Neural progenitor cell (in vitro differentiated cells): ENCODE measurements at regions not wholly inside any gene's neighbourhood (a gene's known extent, or its start where the extent isn't known, plus 50 kb on each side); places are given as distances from the start of the nearest gene placed in this dataset.

Experiments
- DNase-seq: peaks from one replicate; pipeline ENCODE4 v3.0.0-alpha.2; 2016; ENCODE audit warnings: low spot score
- H2AFZ ChIP-seq: fragments of 200-600 bp; sonication (generic); replicated peaks from 2 replicates; pipeline ENCODE4 v1.6.1; 2016; ENCODE audit warnings: antibody characterized with exemption
- H3F3A ChIP-seq: fragments of 200-600 bp; sonication (generic); 2 replicates; pipeline ENCODE4 v1.6.1; 2016; ENCODE audit warnings: antibody characterized with exemption, low read depth
- H3K27ac ChIP-seq: fragments of 200-600 bp; sonication (generic); 2 replicates; pipeline ENCODE4 v1.5.1; 2016; ENCODE audit warnings: mild to moderate bottlenecking
- H3K27me3 ChIP-seq: fragments of 200-600 bp; sonication (generic); 2 replicates; pipeline ENCODE4 v1.6.1; 2016; ENCODE audit warnings: mild to moderate bottlenecking, moderate library complexity
- H3K36me3 ChIP-seq: fragments of 200-600 bp; sonication (generic); 2 replicates; pipeline ENCODE4 v1.5.1; 2016
- H3K4me1 ChIP-seq: fragments of 200-600 bp; sonication (generic); 2 replicates; pipeline ENCODE4 v1.6.1; 2016; ENCODE audit warnings: mixed run types
- H3K4me2 ChIP-seq: fragments of 200-600 bp; sonication (generic); 2 replicates; pipeline ENCODE4 v1.6.1; 2016
- H3K4me3 ChIP-seq: fragments of 200-600 bp; sonication (generic); 2 replicates; pipeline ENCODE4 v1.5.1; 2016
- H3K79me2 ChIP-seq: fragments of 200-600 bp; sonication (generic); 2 replicates; pipeline ENCODE4 v1.6.1; 2016; ENCODE audit warnings: low read depth
- H3K9ac ChIP-seq: fragments of 200-600 bp; sonication (generic); 2 replicates; pipeline ENCODE4 v1.6.1; 2016
- H3K9me3 ChIP-seq: fragments of 200-600 bp; sonication (generic); 2 replicates; pipeline ENCODE4 v1.5.1; 2016; ENCODE audit warnings: low read depth
- H4K20me1 ChIP-seq: fragments of 200-600 bp; sonication (generic); 2 replicates; pipeline ENCODE4 v1.6.1; 2016; ENCODE audit warnings: low read depth
- H3K27ac Mint-ChIP-seq: 3 replicates; pipeline ENCODE4 v1.8.0; 2021; ENCODE audit warnings: mixed read lengths
- H3K27me3 Mint-ChIP-seq: 2 replicates; pipeline ENCODE4 v1.8.0; 2022; ENCODE audit warnings: low read depth, mild to moderate bottlenecking, inconsistent platforms, moderate library complexity, mixed read lengths; ENCODE audit not compliant: insufficient read depth
- H3K36me3 Mint-ChIP-seq: 3 replicates; pipeline ENCODE4 v1.8.0; 2021; ENCODE audit warnings: mixed read lengths
- H3K4me1 Mint-ChIP-seq: 3 replicates; pipeline ENCODE4 v1.8.0; 2021; ENCODE audit warnings: mixed read lengths
- H3K4me3 Mint-ChIP-seq: 3 replicates; pipeline ENCODE4 v1.8.0; 2021; ENCODE audit warnings: mild to moderate bottlenecking, moderate library complexity, mixed read lengths
- H3K9me3 Mint-ChIP-seq: 3 replicates; pipeline ENCODE4 v1.8.0; 2020; ENCODE audit warnings: mixed read lengths
- EZH2 ChIP-seq: fragments of 200-600 bp; sonication (generic); IDR thresholded peaks from 2 replicates; pipeline ENCODE4 v1.6.1; 2017; ENCODE audit warnings: antibody characterized with exemption, mild to moderate bottlenecking, moderate library complexity
- EZH2phosphoT487 ChIP-seq: fragments of 200-600 bp; sonication (generic); IDR thresholded peaks from 2 replicates; pipeline ENCODE4 v1.6.1; 2017; ENCODE audit warnings: antibody characterized with exemption
- TF ChIP-seq, protein P1 (sequence below): fragments of 200-600 bp; sonication (generic); IDR thresholded peaks from 2 replicates; pipeline ENCODE4 v1.5.1; 2017; ENCODE audit warnings: antibody characterized with exemption, mild to moderate bottlenecking

DNA sequence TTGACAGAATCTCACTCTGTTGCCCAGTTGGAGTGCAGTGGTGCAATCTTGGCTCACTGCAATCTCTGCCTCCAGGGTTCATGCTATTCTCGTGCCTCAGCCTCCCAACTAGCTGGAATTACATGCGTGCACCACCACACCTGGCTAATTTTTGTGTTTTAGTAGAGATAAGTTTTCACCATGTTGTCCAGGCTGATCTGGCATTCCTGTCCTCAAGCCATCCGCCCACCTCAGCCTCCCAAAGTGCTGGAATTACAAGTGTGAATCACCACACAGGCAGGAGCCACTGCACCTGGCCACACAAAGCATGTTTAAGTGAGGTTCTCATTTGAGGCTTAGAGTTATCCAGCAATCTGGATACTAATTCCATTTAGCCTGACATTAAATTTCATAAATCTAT is 180.9 kb upstream of the GRID2 start:
- Mint-ChIP-seq H3K4me3 (no peak overlapping the region), H3K9me3 (no peaks in the 10 kb centered on the region), H3K36me3 (no peaks in the 10 kb centered on the region), H3K27me3 (no peaks in the 10 kb centered on the region), H3K4me1 (no peaks in the 10 kb centered on the region), H3K27ac (no peak overlapping the region)
- no peaks in the 10 kb centered on the region for H3K79me2 ChIP-seq
- H3K27ac ChIP-seq: no peak overlapping the region
- no peak overlapping the region for H3K9ac ChIP-seq
- H2AFZ ChIP-seq: no peak overlapping the region
- H3K9me3 ChIP-seq: no peaks in the 10 kb centered on the region
- no peaks in the 10 kb centered on the region for H3K36me3 ChIP-seq
- no peaks in the 10 kb centered on the region for H3K27me3 ChIP-seq
- H3K4me1 ChIP-seq: no peaks in the 10 kb centered on the region
- H3F3A ChIP-seq: no peaks in the 10 kb centered on the region
- H4K20me1 ChIP-seq: no peaks in the 10 kb centered on the region
- H3K4me2 ChIP-seq: no peak overlapping the region
- H3K4me3 ChIP-seq: no peak overlapping the region
- TF ChIP-seq, protein P1, sequence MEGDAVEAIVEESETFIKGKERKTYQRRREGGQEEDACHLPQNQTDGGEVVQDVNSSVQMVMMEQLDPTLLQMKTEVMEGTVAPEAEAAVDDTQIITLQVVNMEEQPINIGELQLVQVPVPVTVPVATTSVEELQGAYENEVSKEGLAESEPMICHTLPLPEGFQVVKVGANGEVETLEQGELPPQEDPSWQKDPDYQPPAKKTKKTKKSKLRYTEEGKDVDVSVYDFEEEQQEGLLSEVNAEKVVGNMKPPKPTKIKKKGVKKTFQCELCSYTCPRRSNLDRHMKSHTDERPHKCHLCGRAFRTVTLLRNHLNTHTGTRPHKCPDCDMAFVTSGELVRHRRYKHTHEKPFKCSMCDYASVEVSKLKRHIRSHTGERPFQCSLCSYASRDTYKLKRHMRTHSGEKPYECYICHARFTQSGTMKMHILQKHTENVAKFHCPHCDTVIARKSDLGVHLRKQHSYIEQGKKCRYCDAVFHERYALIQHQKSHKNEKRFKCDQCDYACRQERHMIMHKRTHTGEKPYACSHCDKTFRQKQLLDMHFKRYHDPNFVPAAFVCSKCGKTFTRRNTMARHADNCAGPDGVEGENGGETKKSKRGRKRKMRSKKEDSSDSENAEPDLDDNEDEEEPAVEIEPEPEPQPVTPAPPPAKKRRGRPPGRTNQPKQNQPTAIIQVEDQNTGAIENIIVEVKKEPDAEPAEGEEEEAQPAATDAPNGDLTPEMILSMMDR: no peak
- no peak for TF ChIP-seq EZH2phosphoT487
- no peak for TF ChIP-seq EZH2
- DNase-seq: no peak

DNA sequence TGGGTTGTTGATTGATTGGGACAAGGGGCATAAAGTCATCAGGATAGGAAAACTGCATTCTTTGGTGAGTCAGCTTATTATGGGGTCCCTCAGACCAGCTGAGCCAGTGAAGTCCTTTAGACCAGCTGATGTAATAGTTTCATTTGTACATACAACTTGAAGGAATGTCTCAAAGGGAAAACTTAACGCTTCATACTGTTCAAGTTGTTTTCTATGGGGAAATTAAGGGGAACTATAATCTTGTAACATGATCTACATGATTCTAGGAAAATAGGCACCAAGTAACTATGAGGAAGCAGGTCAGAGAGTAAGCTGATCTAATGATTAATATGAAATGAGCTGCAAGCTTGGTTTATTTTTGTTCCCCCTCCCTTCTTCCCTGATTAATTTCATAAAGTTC is 175.1 kb upstream of the GRID2 start:
- H3F3A ChIP-seq: no peaks in the 10 kb centered on the region
- H3K9ac ChIP-seq: no peak overlapping the region
- H3K27me3 ChIP-seq: no peaks in the 10 kb centered on the region
- H4K20me1 ChIP-seq: no peaks in the 10 kb centered on the region
- no peak for DNase-seq
- Mint-ChIP-seq H3K27ac (no peak overlapping the region), H3K36me3 (no peaks in the 10 kb centered on the region), H3K9me3 (peaks cover 5% of the 10 kb centered on the region), H3K27me3 (peaks cover 2% of the 10 kb centered on the region), H3K4me3 (no peak overlapping the region), H3K4me1 (no peaks in the 10 kb centered on the region)
- H3K4me2 ChIP-seq: no peak overlapping the region
- TF ChIP-seq, protein P1: no peak
- no peak for TF ChIP-seq EZH2phosphoT487
- no peak for TF ChIP-seq EZH2
- H3K4me3 ChIP-seq: no peak overlapping the region
- no peak overlapping the region for H3K27ac ChIP-seq
- no peaks in the 10 kb centered on the region for H3K9me3 ChIP-seq
- no peaks in the 10 kb centered on the region for H3K4me1 ChIP-seq
- H3K79me2 ChIP-seq: no peaks in the 10 kb centered on the region
- no peak overlapping the region for H2AFZ ChIP-seq
- H3K36me3 ChIP-seq: no peaks in the 10 kb centered on the region

DNA sequence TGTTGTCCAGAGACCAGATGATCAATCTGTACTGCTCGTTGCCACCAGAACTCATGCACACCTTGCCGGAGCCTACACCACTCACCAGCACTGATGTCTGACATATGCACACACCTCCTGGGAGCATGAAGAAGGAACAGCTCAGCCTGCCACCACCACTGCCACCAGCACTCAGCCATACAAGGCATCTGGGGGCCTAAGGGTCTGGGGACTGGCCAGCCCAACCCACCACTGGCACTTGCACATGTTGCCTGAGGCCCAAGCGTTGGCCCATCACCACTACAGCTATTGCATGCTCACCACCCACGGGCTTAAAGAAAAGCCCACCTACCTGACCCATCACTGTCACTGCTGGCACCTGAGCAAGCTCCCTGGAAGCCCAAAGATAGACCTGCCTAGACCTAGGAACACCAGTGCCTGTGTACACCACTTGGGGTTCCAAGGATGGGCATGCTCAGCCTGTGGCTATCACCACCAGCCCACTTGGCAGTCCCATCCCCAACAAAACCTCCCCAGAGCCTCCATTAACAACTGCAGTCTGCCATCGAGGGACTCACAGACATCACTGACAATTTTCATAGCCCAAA is 174.3 kb upstream of the GRID2 start:
- Histone ChIP-seq H3K4me1 (no peaks in the 10 kb centered on the region), H3K9ac (no peak overlapping the region), H3K36me3 (no peaks in the 10 kb centered on the region), H3K27me3 (no peaks in the 10 kb centered on the region), H3K4me2 (no peak overlapping the region), H3K27ac (no peak overlapping the region), H2AFZ (no peak overlapping the region), H3F3A (no peaks in the 10 kb centered on the region), H4K20me1 (no peaks in the 10 kb centered on the region), H3K79me2 (no peaks in the 10 kb centered on the region), H3K4me3 (no peak overlapping the region), H3K9me3 (no peaks in the 10 kb centered on the region)
- H3K4me1 Mint-ChIP-seq: no peaks in the 10 kb centered on the region
- TF ChIP-seq, protein P1: no peak
- TF ChIP-seq EZH2phosphoT487 (no peak), EZH2 (no peak)
- H3K4me3 Mint-ChIP-seq: no peak overlapping the region
- no peak overlapping the region for H3K27ac Mint-ChIP-seq
- DNase-seq: no peak
- H3K36me3 Mint-ChIP-seq: no peaks in the 10 kb centered on the region
- H3K27me3 Mint-ChIP-seq: peaks cover 2% of the 10 kb centered on the region
- H3K9me3 Mint-ChIP-seq: peaks cover 5% of the 10 kb centered on the region
